ENCODE measurements at regions not wholly inside any gene's neighbourhood (a gene's known extent, or its start where the extent isn't known, plus 50 kb on each side); places are given as distances from the start of the nearest gene placed in this dataset.

- Histone ChIP-seq H3K4me3 (no peak overlapping the region), H3K27me3 (replicated peaks; ENCODE audit: insufficient read depth) (no peaks in the 10 kb centered on the region), H3K36me3 (no peaks in the 10 kb centered on the region), H3K9me3 (no peaks in the 10 kb centered on the region), H3K27ac (no peak overlapping the region), H3K4me1 (ENCODE audit: control insufficient read depth in 1 of 2, low read depth in 2 of 2) (no peaks in the 10 kb centered on the region)
- TF ChIP-seq CTCF (IDR thresholded peaks at IDR 0.05), result no peak
- ATAC-seq (ENCODE audit: insufficient number of reproducible peaks, low FRiP score, low read depth), result no peak
- no peak for DNase-seq (ENCODE audit: low spot score)
Measured at GRCh38 chr19:28409859-28410258, 803.1 kb downstream of the UQCRFS1 start.

- DNase-seq (ENCODE audit: low spot score), result no peak
- Histone ChIP-seq H3K4me1 (ENCODE audit: control insufficient read depth in 1 of 2, low read depth in 2 of 2) (no peaks in the 10 kb centered on the region), H3K27me3 (replicated peaks; ENCODE audit: insufficient read depth) (no peaks in the 10 kb centered on the region), H3K36me3 (no peaks in the 10 kb centered on the region), H3K4me3 (no peak overlapping the region), H3K27ac (no peak overlapping the region), H3K9me3 (no peaks in the 10 kb centered on the region)
- no peak for TF ChIP-seq CTCF (IDR thresholded peaks at IDR 0.05)
- no peak for ATAC-seq (ENCODE audit: insufficient number of reproducible peaks, low FRiP score, low read depth)
Measured at GRCh38 chr19:28406966-28407365, 806.0 kb downstream of the UQCRFS1 start.

- ATAC-seq (ENCODE audit: insufficient number of reproducible peaks, low FRiP score, low read depth) (no peak), DNase-seq (ENCODE audit: low spot score) (no peak)
Measured at GRCh38 chr19:28405346-28405742, 807.6 kb downstream of the UQCRFS1 start.

GRCh38 chr19:28404472-28404871 lies 808.5 kb downstream of the UQCRFS1 start:
- Histone ChIP-seq H3K9me3 (no peaks in the 10 kb centered on the region), H3K27me3 (replicated peaks; ENCODE audit: insufficient read depth) (no peaks in the 10 kb centered on the region), H3K4me3 (no peak overlapping the region), H3K36me3 (no peaks in the 10 kb centered on the region), H3K27ac (no peak overlapping the region), H3K4me1 (ENCODE audit: control insufficient read depth in 1 of 2, low read depth in 2 of 2) (no peaks in the 10 kb centered on the region)
- DNase-seq (ENCODE audit: low spot score) (no peak), ATAC-seq (ENCODE audit: insufficient number of reproducible peaks, low FRiP score, low read depth) (no peak)
- TF ChIP-seq CTCF (IDR thresholded peaks at IDR 0.05), result no peak

More at GRCh38 chr19:28405346-28405742, 807.6 kb downstream of the UQCRFS1 start:
- H3K9me3 ChIP-seq, result no peaks in the 10 kb centered on the region
- H3K27me3 ChIP-seq (replicated peaks; ENCODE audit: insufficient read depth), result no peaks in the 10 kb centered on the region
- no peak overlapping the region for H3K27ac ChIP-seq
- no peaks in the 10 kb centered on the region for H3K4me1 ChIP-seq (ENCODE audit: control insufficient read depth in 1 of 2, low read depth in 2 of 2)
- TF ChIP-seq CTCF (IDR thresholded peaks at IDR 0.05), result no peak
- no peak overlapping the region for H3K4me3 ChIP-seq
- no peaks in the 10 kb centered on the region for H3K36me3 ChIP-seq

- no peak for TF ChIP-seq CTCF (IDR thresholded peaks at IDR 0.05)
- DNase-seq (ENCODE audit: low spot score), result no peak
Measured at GRCh38 chr19:28403690-28404089, 809.3 kb downstream of the UQCRFS1 start.

More at GRCh38 chr19:28403690-28404089, 809.3 kb downstream of the UQCRFS1 start:
- no peak for ATAC-seq (ENCODE audit: insufficient number of reproducible peaks, low FRiP score, low read depth)
- H3K9me3 ChIP-seq, result no peaks in the 10 kb centered on the region
- no peak overlapping the region for H3K27ac ChIP-seq
- H3K36me3 ChIP-seq, result no peaks in the 10 kb centered on the region
- no peak overlapping the region for H3K4me3 ChIP-seq
- H3K27me3 ChIP-seq (replicated peaks; ENCODE audit: insufficient read depth), result no peaks in the 10 kb centered on the region
- no peaks in the 10 kb centered on the region for H3K4me1 ChIP-seq (ENCODE audit: control insufficient read depth in 1 of 2, low read depth in 2 of 2)
